NCI-H82 treated with DMSO at 0.1 percent for 48 hours (cell line): ENCODE measurements at regions not wholly inside any gene's neighbourhood (a gene's known extent, or its start where the extent isn't known, plus 50 kb on each side); places are given as distances from the start of the nearest gene placed in this dataset.

Experiments used
- DNase-seq: peaks from one replicate; lab custom pipeline; 2025; ENCODE audit not compliant: unreplicated experiment; lab: John Stamatoyannopoulos, UW

DNA sequence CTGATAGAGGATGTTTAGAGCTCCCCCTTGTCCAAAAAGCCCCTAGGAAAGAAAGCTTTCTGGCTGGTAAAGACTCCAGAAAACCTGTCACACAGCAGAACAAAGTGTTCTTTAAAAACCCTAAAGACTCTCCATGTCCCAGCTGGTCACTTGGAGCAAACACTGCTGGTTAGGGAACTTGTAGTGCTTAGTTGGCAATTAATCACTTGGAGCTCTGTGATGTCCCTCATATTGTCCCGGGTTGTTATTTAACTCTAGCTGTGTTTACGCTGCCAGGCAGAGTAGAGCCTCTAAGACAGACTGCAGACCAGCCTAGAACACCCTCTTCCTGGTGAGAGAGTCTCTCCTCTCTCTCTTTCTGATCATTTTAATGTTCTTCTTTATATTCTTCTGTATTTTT is 267.3 kb downstream of the BCOR start:
- DNase-seq, result no peak

DNA sequence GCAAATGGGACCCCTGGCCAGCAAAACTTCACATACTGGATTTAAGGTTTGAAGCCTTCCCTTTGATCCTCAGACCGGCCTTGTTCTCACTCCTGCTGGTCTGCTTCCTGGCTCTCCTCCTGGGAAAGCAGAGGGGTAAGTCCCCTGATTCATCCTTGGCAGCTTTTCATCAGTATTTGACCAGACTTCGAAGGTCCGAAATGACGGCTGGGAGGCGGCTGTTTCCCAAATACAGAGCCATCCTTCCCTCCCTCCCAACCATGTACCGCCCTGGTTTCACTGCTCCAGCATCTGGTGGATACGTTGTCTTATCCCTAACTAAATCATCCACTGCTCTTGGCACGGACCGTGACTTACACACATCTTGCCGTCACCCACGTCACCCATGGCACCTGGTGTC is 265.5 kb downstream of the BCOR start:
- no peak for DNase-seq

DNA sequence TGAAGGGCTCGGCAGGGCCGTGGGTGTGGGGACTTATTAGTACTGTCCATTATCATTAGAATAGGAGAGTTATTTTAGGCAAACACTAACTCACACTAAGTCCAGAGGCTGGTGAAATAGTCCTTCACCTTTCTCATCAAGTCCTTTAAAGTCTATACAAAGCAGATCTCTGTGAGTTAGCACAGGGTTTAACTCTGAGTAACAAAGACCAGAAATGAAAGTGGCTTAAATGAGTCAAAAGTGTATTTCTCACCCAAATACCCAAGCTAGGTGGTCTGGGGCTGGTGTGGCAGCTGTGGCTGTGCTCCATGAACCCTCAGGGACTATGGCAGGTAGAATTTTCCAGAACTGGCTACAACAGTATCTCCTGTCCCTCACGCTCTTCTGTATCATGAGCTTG is 263.2 kb downstream of the BCOR start:
- DNase-seq, result no peak

DNA sequence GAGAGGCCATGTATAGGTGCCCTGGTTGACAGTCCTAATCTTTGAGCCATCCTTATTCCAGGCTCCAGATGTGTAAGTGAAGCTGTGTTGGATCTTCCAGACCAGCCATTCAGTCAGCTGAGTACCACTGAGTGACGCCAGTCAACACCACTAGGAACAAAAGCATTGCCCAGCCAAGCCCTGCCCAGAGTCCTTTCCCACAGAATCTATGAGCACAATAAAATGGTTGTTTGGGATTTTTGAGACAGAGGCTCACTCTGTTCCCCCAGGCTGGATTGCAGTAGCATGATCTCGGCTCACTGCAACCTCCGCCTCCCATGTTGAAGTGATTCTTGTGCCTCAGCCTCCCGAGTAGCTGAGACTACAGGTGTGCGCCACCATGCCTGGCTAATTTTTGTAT is 262.5 kb downstream of the BCOR start:
- DNase-seq, result no peak

DNA sequence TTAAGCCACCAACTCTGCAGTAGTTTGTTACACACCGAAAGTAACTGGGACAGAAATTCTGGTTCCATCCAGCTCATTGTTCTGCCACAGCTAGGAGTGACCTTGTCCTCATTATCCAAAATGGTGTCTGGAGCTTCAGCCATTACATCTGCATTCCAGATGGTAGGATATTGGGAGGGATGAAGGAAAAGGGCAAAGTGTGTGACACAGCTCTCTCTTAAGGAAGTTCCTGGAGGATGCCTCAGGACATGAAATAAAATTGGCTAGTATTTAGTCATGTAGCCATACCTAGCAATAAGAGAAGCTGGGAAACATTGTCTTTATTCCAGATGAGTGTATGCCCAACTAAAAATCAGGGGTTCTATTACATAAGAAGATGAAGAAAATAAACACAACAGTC is 262.0 kb downstream of the BCOR start:
- DNase-seq, result no peak

DNA sequence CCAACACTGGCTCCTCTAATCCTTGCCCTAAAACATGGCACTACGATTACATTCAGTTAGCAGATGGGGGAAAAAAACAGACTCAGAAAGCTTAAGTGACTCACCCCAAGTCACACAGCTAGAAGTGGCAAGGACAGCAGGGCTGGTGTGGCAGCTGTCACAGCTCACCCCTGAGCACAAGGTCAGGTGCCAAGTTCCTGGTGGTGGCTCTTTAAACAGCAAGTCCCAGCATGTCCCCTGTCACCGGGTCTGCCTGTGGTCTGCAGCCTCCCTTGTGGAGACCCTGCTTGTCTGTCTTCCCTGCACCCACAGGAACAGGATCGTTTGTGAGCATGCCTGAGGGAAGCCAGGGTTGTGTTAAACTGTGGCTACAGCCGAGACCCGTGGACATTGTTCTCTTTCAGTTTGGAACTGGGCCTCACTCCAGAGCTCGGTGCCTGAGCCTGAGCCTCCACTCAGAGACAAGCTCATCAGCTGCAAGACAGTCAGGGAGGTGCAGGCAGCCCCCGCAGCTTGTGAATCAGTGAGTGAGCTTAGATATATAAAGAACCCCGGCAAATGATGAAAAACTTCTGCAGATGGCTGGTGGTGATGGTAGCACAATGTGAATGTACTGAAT is 260.8 kb downstream of the BCOR start:
- DNase-seq, result no peak

DNA sequence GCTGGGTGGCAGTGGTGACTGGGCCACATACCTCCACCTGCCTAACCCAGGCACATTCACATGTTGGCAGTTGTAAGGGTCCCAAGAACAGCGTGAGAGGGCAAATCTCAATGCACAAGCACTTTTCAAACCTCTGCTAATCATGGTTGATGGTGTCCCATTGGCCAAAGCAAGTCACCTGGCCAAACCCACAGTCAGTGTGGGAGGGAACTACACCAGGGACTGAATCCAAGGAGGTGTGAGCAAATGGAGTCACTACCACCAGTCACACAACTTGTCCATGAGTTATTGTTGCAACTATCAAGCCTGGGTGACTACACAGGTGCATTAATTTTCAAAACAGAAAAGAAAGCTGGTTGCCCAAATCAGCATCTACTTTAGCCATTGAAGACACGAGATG is 260.1 kb downstream of the BCOR start:
- no peak for DNase-seq

DNA sequence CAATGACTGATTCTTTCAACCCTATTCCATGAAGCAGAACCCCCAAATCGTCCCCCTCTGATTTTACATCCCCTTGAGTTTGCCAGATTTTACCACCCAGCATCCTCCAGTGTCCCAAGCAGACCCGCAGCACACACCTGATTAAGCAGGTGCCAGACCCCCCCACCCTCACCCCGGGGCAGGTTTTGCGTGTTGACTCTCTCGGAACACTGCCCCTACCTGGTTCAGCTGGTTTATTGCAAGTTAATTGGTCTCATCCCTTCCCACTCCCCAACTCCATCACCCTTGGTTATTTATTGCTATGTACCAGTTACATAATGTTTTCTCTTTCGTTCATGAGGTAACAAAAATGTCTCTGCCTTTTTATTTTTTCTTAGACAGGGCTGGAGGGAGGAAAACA is 258.4 kb downstream of the BCOR start:
- no peak for DNase-seq

DNA sequence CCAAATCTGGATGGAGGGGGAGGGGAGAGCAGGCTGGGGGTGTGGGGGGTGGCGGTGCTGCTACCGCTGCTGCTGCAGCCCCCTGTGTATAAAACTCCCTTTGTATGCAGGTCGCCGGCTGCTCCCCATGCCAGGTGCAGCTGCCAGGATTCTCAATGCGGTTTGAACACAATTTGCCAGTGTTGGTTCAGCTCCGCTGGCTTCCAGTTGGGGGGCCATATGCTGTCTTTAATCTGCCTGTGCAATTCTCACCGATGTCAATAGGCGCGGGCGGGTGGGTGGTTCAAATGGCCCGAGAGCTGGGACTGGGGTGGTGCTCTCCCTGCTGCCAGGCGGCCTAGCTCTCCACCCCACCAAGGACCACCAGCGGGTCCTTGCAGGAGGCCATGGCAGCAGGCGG is 257.6 kb downstream of the BCOR start:
- DNase-seq, result no peak

DNA sequence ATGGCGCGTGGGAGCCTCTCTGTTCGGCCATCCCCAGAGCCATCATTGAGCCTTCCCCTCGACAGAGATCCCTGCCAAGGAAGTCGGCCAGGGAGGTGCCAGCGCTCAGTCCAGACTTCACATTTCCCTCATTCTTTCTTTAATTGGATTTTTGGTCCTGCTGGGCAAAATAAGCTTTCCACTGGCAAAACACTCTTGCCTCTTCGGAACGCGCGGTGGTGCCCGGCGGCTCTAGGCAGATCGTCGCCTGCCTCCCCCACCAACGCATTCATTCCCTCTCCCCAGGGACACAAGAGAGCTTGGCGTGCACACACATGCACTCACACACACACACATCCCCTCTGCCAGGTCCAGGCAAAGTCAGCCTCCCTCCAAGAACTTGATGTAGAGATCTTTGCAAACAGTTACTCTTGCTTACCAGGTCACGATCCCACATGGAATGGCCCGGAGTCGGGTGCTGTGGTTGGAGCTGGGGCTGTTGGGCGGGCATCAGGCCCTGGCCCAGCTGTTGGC is 257.1 kb downstream of the BCOR start:
- no peak for DNase-seq

DNA sequence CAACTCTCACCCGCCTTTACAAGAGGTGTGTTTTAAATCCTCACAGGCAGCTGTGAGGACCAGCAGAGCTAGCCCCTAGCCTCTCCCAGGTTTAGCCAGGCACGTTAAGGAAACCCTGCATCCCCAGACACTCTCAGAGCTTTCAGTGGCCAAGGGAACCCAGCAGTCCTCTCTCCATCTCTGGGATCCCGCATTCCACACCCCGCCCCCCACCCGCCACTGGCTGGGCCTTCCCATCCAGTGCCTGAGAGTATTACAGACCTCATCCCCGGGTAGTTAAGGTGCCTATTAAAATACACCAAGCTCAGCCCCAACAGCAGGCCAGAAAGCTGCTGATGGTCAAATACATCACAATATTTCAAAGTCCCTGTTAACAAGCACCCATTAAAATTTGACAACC is 256.2 kb downstream of the BCOR start:
- DNase-seq, result no peak

DNA sequence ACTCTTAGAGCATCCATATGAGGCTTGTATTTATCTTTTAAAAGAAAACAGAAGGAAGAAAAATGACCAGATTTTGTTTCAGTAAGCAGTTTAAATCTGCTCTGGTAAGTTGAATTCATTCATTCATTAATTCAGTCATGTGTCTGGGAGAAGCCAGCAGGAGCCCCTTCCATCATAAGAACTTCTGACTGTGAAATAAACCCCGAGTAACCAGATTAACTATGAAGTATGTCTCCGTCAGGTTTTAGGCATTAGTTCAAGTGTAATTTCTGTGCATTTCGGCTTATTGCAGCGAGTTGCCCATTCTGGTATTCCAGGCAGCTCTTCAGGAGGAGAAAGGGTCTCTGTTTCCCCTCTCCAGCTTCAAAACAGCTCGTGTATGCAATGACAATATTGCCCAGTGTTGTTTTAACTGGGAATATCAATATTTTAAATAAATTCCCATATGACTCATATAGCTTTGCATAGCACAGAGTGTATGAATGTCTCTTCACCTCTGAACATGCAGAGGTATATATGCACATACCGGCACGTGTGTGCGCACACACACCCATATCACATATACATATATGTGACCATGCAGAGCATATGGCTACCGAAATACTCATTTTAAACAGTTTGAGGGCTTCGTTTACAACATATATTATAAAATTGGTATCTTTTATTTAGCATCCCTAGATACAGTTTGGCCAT is 255.3 kb downstream of the BCOR start:
- no peak for DNase-seq

DNA sequence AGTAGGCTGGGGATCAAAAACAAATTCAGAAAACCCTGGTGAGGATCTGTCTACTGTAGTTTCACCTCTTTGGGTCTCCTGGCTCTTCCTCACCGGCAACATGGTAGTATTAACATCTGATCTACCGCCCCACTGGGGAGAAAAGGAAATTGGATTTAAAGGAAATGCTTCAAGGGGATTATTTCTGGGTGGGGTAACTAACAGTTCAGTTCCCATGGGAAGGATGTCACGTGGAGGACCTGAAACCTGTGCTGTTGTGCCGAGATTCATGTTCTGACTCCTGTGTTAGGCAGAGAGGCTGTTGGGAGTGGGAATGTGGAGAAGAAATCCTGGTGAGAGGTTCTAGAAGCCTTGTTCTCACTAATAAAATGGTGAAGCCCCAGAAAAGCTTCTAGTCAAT is 254.4 kb downstream of the BCOR start:
- DNase-seq, result peak; percentile 86

DNA sequence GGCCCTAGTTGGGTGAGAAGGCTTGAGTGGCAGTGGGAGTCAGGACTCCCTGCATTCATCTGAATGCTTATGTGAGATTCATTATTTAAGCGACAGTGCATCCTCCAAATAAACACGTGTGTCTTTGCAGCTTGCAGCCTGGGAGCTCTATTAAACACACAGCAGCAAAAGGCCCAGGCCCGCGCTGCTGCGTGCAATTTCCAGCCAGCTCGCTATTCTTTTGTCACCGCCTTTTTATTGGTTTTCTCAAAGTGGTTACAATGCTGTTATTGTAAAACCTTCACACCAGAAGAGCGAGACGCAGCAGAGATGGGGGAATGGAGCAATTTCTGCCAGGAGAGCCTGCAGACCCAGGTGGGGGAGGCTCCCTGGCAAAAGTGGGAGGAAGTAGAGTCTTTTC is 252.5 kb downstream of the BCOR start:
- DNase-seq, result no peak

DNA sequence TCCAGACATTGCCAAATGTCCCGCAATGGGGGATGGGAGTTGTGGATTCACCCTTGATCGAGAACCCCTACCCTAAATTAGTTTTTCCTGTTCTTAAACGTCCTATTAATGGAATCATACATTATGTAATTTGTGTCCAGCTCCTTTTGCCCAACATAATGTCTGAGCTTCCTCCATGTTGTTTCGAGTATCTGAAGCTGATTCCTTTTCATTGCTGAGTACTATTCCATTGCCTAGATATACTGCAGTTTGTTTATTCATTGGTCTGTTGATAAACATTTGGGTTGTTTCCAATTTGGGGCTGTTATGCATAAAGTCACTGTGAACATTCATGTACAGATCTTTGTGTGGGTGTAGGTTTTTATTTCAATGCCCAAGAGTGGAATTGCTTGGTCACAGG is 251.3 kb downstream of the BCOR start:
- DNase-seq, result no peak

DNA sequence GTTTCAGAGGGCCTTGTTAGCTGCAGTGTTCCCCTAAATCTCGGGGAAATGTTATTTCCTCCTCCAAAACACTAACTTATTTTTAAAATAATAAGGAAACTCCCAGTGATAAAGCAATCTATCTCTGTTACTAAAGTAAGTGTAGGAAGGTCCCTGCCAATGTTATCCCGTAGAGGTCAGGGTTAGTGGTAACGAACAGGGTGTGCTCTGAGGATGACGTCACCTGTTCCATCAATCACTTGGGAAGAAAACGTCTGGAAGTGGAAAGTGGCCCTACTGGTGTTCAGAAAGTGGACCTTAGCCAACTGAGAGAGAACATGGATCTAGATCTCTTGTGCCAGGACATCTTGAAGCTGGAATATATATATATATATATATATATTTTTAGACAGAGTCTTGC is 249.5 kb downstream of the BCOR start:
- DNase-seq, result no peak

DNA sequence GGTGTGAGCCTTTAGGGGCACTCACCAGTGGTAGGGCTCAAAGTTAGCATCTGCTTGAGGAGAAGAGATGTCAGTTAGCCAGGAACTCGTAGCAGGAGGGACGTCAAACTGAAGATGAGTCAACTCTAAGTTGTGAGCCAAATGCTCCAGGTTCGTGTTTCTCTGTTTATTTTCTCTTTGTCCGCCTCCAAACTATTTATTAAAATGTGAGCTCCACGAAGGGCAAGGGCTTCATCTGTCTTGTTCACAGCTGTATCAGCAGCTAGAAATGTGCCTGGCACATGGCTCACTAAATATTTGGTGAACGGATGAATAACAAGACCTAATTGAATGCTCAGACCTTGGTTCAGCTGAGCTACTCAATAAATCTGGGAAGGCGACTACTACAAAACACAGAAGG is 248.9 kb downstream of the BCOR start:
- no peak for DNase-seq

DNA sequence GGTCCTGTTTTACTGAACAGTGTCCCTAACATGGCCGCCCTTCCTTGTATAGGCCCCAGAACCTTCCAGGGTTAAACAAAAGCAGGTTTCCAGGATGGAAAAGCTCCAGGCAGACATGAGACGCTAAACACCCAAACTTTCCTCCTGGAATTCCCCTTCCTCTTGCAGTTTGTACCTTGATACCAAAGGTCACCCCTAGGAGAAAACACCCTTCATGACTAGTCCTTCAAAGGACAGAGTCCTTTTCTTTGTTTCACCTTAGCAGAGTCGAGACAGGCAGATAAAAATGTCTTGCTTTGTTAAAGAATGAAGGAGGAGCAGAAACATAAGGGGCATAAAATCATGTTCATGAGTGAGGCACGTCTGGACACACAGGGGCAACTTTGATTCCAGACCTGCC is 247.5 kb downstream of the BCOR start:
- DNase-seq, result no peak

DNA sequence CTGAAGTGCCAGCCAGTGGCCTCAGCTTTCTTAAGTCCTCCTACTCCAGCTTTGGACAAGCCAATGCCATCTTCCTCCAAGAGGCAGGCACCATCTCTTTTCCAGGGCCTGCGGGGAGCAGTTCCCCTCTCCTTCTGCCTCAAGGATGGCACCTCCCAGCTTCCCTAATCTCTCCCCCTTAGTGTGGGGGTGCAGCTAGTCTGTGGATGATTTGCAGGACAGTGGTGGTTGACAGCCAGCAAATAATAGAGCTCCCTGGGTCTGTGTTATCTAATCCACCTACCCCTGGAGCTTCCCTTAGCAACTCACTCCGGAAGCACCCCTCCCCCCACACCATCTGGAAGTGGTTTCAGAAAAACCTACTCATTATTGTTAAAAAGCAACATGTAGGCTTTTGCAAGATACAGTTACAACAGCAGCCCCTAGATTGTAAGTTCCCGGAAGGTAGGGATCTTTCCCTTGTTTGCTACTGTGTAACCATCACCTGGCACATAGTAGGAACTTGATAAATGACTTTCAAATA is 247.1 kb downstream of the BCOR start:
- peak; percentile 45 for DNase-seq

DNA sequence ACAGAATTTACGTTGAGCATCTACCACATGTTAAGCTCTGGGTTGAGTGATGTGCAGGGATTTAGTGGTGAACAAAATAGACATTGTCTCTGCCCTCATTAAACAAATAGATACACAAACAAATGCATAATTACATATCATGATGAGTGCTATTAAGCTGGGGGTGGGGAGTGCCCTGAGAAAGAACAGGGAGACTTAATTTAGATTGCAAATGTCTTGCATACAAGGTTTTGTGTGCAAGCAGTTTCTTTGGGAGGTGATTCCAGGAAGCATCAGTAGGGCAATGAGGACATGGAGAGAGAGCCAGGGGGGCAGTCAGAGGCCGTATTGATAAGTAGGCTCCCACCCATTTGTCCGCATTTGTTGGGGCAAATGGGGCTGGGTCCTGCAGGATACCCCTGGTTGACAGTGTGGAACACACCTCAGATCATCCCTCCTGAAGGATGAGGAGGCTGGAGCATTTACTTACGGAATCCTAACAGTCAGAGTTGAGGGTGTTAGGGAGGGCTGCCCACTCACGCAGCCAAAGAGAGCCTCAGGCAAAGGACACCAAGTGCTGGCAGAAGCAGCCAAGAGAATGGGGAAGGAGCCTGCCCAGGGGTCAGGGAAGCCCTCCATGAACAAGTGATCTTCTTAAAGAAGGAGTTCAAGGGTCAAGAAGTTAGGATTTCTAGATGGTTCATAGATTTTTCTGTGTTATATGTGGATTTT is 245.9 kb downstream of the BCOR start:
- no peak for DNase-seq

DNA sequence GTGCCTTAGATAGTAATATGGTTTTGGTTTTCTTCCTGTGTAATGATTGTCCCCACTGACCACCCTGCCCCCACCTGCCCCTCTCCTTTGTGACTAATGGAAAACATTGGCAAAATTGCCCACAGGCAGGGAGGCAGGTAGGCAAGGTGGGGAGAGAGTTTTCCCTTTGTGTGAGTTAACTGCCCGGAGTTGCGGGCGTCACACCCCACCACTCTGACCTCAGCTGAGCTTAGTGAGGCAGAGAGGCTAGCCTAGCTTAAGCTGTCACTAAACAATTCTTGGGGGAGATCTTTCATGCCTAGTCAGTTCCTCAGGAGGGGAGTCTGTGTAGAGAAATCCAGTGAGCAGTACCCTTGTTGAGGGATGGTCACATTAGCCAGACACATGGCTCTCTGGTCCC is 245.3 kb downstream of the BCOR start:
- no peak for DNase-seq

DNA sequence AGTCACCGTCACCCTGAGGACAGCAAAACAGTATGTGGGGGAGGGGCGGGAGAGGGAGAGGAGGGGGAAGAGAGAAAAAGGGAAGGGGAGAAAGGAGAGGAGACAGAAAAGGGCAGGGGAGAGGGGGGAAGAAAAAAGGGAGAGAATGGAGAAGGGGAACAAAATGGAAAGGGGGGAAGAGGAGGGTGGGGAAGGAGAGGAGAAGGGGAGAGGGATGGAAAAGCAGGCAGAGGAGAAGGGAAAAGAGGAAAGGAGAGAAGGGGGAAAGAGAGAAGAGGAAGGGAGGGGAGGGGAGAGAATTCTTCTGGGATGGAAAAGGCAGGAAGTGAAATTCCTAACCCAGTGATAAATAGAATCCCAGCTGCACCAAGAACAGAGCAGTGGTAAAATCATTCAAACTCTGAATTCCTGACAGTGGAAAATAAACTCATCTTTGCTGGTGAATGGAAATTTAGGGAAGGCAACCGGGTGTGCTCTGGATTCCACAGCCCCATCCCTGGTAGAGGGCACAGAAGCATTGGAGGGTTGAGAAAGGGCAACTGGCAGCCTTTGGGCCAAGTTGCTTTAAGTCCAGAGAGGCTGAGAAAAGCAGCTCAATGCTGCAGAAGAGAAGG is 244.2 kb downstream of the BCOR start:
- no peak for DNase-seq
